Body of pancreas (tissue), 4 donors: ENCODE measurements at regions not wholly inside any gene's neighbourhood (a gene's known extent, or its start where the extent isn't known, plus 50 kb on each side); places are given as distances from the start of the nearest gene placed in this dataset.
A peak's percentile ranks its signal among the peaks of the same experiment; 100 is the strongest.

Experiments
- ATAC-seq: fragments of 150-250 bp; one replicate; pipeline ENCODE4 v1.9.1; 2016
- DNase-seq, 4 donors: peaks; one replicate each; pipeline ENCODE4 v3.0.0-alpha.2; 2019
- H3K27ac ChIP-seq, 4 donors: fragments of 200-600 bp; sonication (generic); 1 replicate in 3 of 4; 2 replicates in 1 of 4; pipeline versions ENCODE4 v1.5.1 to v1.6.1; 2016 to 2019; ENCODE audit warnings: mild to moderate bottlenecking in 1 of 4, mixed read lengths in 1 of 4, moderate library complexity in 1 of 4
- H3K27me3 ChIP-seq, 2 donors: fragments of 200-600 bp; sonication (generic); one replicate each; pipeline ENCODE4 v1.6.0; 2016; ENCODE audit warnings: mild to moderate bottlenecking in 1 of 2
- H3K36me3 ChIP-seq, 2 donors: fragments of 200-600 bp; sonication (generic); replicated peaks in 1 of 2; 2 replicates each; pipeline ENCODE4 v1.5.1; 2016; ENCODE audit warnings: low read depth in 2 of 2; ENCODE audit not compliant: insufficient read depth in 1 of 2
- H3K4me1 ChIP-seq: fragments of 200-600 bp; sonication (generic); one replicate; pipeline ENCODE4 v1.6.0; 2016
- H3K4me3 ChIP-seq, 2 donors: fragments of 200-600 bp; sonication (generic); 1 replicate in 1 of 2; 2 replicates in 1 of 2; pipeline ENCODE4 v1.5.1; 2016 to 2019
- H3K9me3 ChIP-seq, 3 donors: fragments of 200-600 bp; sonication (generic); 1 replicate in 2 of 3; 2 replicates in 1 of 3; pipeline ENCODE4 v1.5.1; 2016
- POLR2A ChIP-seq, 3 donors: fragments of 450-650 bp; IDR thresholded peaks; one replicate each; pipeline ENCODE4 v1.6.1; 2016; ENCODE audit warnings: antibody characterized with exemption in 3 of 3, mild to moderate bottlenecking in 2 of 3
- WGBS, 2 donors: methylation state at CpG; one replicate each; pipeline ENCODE4 v1.1.5; 2017; 5-methylcytosine and 5-hydroxymethylcytosine counted together
- intact Hi-C: fragments of 100-400 bp; cut with DNase I; formaldehyde crosslinking; loops from one replicate; pipeline ENCODE4 v1.15.1; 2023
- TF ChIP-seq, protein P1 (sequence below), 7 experiments: fragments of 450-650 bp in 4 of 7; fragments of 200-600 bp in 3 of 7; sonication (generic) in 3 of 7; IDR thresholded peaks; one replicate each; pipeline ENCODE4 v1.5.1; 2016 to 2019; ENCODE audit warnings: antibody characterized with exemption in 7 of 7

DNA sequence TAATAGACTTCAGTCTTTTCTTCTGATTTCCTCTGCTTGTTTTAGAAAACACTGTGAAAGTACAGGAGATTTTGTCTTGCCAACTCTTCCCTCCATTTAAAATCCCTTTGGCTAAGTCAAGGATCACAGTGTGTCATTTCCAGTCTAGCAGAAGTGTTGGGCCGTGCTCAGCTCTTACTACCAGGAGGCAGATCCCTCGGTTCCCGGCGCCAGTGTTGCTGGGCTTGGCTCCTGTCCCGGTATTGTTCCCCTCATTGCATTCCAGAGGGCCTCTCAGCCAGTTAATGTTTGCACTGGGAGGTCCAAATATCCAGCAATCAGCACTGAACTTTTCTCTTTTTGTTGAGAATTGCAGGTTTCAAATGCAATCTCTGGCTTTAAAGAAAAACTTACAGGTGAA is 612.1 kb upstream of the MGMT start:
- intact Hi-C loops: no loop called here
- no peak overlapping the region for H3K4me3 ChIP-seq
- DNase-seq: peak; percentile 61 to 77 (median 74)
- no peaks in the 10 kb centered on the region for H3K27me3 ChIP-seq
- H3K4me1 ChIP-seq: peaks cover 19% of the 10 kb centered on the region
- TF ChIP-seq POLR2A (IDR thresholded peaks at IDR 0.05): no peak
- TF ChIP-seq, protein P1, sequence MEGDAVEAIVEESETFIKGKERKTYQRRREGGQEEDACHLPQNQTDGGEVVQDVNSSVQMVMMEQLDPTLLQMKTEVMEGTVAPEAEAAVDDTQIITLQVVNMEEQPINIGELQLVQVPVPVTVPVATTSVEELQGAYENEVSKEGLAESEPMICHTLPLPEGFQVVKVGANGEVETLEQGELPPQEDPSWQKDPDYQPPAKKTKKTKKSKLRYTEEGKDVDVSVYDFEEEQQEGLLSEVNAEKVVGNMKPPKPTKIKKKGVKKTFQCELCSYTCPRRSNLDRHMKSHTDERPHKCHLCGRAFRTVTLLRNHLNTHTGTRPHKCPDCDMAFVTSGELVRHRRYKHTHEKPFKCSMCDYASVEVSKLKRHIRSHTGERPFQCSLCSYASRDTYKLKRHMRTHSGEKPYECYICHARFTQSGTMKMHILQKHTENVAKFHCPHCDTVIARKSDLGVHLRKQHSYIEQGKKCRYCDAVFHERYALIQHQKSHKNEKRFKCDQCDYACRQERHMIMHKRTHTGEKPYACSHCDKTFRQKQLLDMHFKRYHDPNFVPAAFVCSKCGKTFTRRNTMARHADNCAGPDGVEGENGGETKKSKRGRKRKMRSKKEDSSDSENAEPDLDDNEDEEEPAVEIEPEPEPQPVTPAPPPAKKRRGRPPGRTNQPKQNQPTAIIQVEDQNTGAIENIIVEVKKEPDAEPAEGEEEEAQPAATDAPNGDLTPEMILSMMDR (IDR thresholded peaks at IDR 0.05): no peak
- no peaks in the 10 kb centered on the region for H3K9me3 ChIP-seq
- no peaks in the 10 kb centered on the region for H3K36me3 ChIP-seq
- peak overlapping the region in 2 of 4 donors; percentile 44 to 69 for H3K27ac ChIP-seq
- WGBS, 2 donors: 8 to 15% methylated on average over 5 of the region's 5 CpGs
- ATAC-seq: peak; percentile 82

DNA sequence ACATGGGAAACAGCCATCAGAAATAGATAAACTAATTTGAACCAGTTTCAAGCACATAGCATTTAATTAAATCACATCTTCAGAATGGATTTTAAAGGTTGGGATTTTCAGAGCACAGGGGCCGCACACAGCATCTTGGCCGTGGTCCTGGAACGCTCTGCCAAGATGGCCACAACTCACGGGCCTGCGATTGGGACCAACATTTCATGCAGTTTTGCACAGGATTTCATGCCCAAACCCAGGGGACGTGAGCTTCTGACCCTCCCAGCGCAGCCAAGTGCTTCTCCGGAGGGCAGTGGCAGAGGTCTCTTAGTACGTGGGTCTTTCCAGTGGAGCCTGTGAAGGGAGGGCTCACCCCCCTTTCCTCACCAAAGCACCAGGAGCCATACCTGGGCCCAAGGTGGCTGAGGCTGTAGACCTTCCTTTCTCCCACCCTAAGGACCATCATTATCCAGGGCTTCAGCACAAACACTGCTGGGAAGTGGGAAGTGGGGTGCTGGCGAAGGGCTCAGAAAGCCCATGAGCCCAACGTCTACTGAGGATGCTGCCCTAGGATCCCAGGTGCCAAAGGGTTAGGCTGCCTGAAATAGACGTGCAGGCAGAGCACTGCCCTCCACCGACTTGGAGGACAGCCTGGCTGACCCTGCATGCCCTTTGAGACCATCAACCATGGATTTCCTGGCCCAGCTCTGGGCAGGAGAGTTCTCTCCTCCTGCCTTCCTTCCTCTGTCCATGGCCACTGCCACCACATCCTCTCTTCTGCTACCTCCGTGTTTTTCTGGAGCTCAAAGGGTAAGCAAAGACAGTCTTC is 611.2 kb upstream of the MGMT start:
- DNase-seq: no peak
- no peak for ATAC-seq
- Histone ChIP-seq H3K36me3 (no peaks in the 10 kb centered on the region), H3K27me3 (no peaks in the 10 kb centered on the region), H3K4me3 (no peak overlapping the region), H3K27ac (peak overlapping the region in 2 of 4 donors; percentile 45 to 69), H3K4me1 (peaks cover 19% of the 10 kb centered on the region), H3K9me3 (no peaks in the 10 kb centered on the region)
- 76 to 78% methylated on average over 10 to 14 of the region's 14 CpGs for WGBS, 2 donors
- intact Hi-C loops: no loop called here
- TF ChIP-seq POLR2A (IDR thresholded peaks at IDR 0.05): no peak

DNA sequence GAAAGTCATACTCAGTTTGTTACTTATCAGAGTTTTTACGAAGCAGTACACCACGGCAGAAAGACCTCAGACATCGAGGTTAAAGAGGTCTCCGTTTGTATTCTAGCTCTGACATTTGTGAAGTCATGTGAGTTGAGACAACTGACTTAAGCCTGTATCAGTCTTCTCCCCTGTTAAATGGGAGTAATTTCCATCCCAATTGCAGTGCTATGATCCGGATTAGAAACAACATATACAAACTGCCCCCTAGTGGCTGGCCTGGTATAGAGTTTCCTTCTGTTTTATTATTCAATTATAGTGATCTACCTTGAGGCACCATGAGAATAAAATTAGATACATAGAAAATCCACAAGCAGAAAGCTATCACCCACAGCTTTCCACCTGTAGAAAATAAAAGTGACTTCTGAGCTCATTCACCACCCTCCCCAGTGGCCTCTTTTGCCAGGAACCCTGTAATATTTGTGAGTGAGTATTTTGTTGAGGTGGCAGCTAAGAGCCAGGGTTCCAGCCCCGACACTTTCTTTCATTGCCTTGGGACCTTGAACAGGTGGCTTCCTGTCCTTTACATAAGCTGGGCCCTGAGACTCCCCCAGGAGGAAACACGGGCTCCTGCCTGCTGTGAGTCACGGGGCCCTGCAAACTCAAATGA is 607.2 kb upstream of the MGMT start:
- TF ChIP-seq, protein P1 (IDR thresholded peaks at IDR 0.05): peak in 6 of 7 experiments; percentile 33 to 40 (median 38)
- no peak for TF ChIP-seq POLR2A (IDR thresholded peaks at IDR 0.05)
- ATAC-seq (no peak), DNase-seq (peak in 3 of 4 donors; percentile 24 to 41 (median 29))
- intact Hi-C loops: no loop called here
- H3K27ac ChIP-seq: no peak overlapping the region
- no peaks in the 10 kb centered on the region for H3K9me3 ChIP-seq
- H3K36me3 ChIP-seq: no peaks in the 10 kb centered on the region
- no peak overlapping the region for H3K4me3 ChIP-seq
- H3K4me1 ChIP-seq: peaks cover 11% of the 10 kb centered on the region
- H3K27me3 ChIP-seq: no peaks in the 10 kb centered on the region
- 70 to 72% methylated on average over 8 of the region's 8 CpGs for WGBS, 2 donors

DNA sequence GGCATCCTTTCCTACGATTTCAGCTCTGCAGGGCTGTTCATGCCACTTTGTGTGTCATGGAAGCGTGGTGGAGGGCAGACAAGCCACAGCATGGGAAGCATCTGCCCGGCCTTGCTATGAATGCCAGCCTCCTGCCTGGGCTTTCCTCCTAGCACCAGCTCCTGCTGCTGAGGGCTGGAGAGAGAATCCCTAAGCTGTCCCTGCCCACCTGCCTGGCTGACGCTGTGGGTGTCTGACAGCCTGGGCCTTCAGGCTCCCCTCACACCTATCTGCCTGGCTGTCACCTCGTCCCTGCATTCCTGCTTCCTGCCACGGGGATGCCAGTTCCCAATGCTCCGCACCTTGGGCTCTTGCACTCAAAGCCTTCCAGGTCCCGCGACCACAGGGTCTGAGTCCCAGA is 606.5 kb upstream of the MGMT start:
- H3K36me3 ChIP-seq: no peaks in the 10 kb centered on the region
- H3K9me3 ChIP-seq: no peaks in the 10 kb centered on the region
- H3K4me1 ChIP-seq: peaks cover 6% of the 10 kb centered on the region
- H3K27ac ChIP-seq: no peak overlapping the region
- intact Hi-C loops: no loop called here
- DNase-seq (no peak), ATAC-seq (no peak)
- H3K27me3 ChIP-seq: no peaks in the 10 kb centered on the region
- WGBS, 2 donors: 74 to 80% methylated on average over 8 to 9 of the region's 9 CpGs
- TF ChIP-seq POLR2A (IDR thresholded peaks at IDR 0.05): no peak
- TF ChIP-seq, protein P1 (IDR thresholded peaks at IDR 0.05): no peak
- H3K4me3 ChIP-seq: no peak overlapping the region

DNA sequence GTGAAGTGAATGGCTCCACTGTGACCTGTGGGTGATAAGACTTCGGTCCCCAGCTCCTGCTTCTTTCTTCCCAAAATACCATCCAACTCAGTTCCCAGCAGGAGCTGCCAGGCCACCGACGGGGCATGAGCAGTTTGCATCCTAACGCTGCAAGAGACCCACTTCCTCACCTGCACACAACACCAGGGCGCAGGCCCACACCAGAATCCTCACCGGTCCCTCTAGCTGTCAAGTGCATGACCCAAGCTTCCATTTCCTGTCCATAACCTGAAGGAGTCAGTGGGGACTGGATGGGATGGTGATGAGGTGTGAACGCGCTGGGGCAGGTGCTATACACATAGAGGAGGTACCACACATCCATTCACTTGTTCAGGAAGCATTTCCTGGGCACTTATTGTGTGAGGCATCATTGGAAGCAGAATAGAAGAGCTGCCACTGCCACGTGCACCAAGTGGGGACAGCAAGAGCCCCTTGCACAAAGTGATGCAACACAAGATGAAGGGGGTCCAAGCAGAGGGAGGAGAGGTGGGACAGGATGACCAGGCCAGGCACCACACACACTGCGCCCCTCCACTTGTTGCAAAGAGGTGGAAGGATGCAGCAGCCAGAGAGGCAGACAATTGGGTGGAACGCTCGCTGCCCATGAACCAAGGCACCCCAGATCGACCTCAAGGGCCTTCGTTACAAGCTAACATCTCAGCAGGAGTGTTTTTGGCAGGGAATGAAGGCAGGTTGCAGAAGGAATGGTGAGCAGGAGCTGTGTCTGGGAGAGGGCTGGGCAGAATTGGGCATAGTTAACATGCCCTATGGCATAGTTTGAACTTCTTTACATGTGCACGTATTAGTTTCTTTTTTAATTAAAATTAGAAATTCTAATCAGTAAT is 605.8 kb upstream of the MGMT start:
- intact Hi-C loops: no loop called here
- DNase-seq: no peak
- 82 to 85% methylated on average over 15 of the region's 15 CpGs for WGBS, 2 donors

More for the DNA sequence above, 605.8 kb upstream of the MGMT start:
- no peak overlapping the region for H3K4me3 ChIP-seq
- no peak for TF ChIP-seq POLR2A (IDR thresholded peaks at IDR 0.05)
- TF ChIP-seq, protein P1 (IDR thresholded peaks at IDR 0.05): no peak
- no peaks in the 10 kb centered on the region for H3K27me3 ChIP-seq
- H3K9me3 ChIP-seq: no peaks in the 10 kb centered on the region
- no peaks in the 10 kb centered on the region for H3K4me1 ChIP-seq
- no peak overlapping the region for H3K27ac ChIP-seq
- ATAC-seq: no peak
- no peaks in the 10 kb centered on the region for H3K36me3 ChIP-seq
